ENCODE measurements at regions not wholly inside any gene's neighbourhood (a gene's known extent, or its start where the extent isn't known, plus 50 kb on each side); places are given as distances from the start of the nearest gene placed in this dataset.

- H3K4me3 ChIP-seq (ENCODE audit: low read length): no peak overlapping the region
- H3K9ac ChIP-seq (ENCODE audit: low read length): no peak overlapping the region
- H3K27ac ChIP-seq (ENCODE audit: low read length): no peak overlapping the region
- no peaks in the 10 kb centered on the region for H4K20me1 ChIP-seq (ENCODE audit: insufficient read depth, low read length)
- H3K79me2 ChIP-seq (ENCODE audit: low read length): no peaks in the 10 kb centered on the region
- TF ChIP-seq EZH2phosphoT487 (IDR thresholded peaks at IDR 0.05; ENCODE audit: low read depth): no peak
- TF ChIP-seq CTCF (IDR thresholded peaks at IDR 0.05; ENCODE audit: low read depth, low read length): no peak
- no peaks in the 10 kb centered on the region for H3K36me3 ChIP-seq (replicated peaks; ENCODE audit: low read depth, low read length)
- H2AFZ ChIP-seq (ENCODE audit: low read depth, low read length): no peak overlapping the region
- no peaks in the 10 kb centered on the region for H3K27me3 ChIP-seq (ENCODE audit: low read depth, low read length)
- H3K4me1 ChIP-seq (ENCODE audit: low read length): no peaks in the 10 kb centered on the region
- no peak overlapping the region for H3K4me2 ChIP-seq (ENCODE audit: low read length)
- no peaks in the 10 kb centered on the region for H3K9me3 ChIP-seq (ENCODE audit: insufficient read depth, low read length)
These were observed 277.5 kb upstream of the ZSWIM2 start for GRCh38 chr2:187126247-187127005.

GRCh38 chr2:187125318-187125717, 276.3 kb upstream of the ZSWIM2 start:
- Histone ChIP-seq H3K36me3 (replicated peaks; ENCODE audit: low read depth, low read length) (no peaks in the 10 kb centered on the region), H3K4me3 (ENCODE audit: low read length) (no peak overlapping the region), H3K27me3 (ENCODE audit: low read depth, low read length) (no peaks in the 10 kb centered on the region), H3K9ac (ENCODE audit: low read length) (no peak overlapping the region), H3K4me1 (ENCODE audit: low read length) (no peaks in the 10 kb centered on the region), H4K20me1 (ENCODE audit: insufficient read depth, low read length) (no peaks in the 10 kb centered on the region), H3K79me2 (ENCODE audit: low read length) (no peaks in the 10 kb centered on the region), H3K4me2 (ENCODE audit: low read length) (no peak overlapping the region), H3K27ac (ENCODE audit: low read length) (no peak overlapping the region), H3K9me3 (ENCODE audit: insufficient read depth, low read length) (no peaks in the 10 kb centered on the region), H2AFZ (ENCODE audit: low read depth, low read length) (no peak overlapping the region)
- TF ChIP-seq EZH2phosphoT487 (IDR thresholded peaks at IDR 0.05; ENCODE audit: low read depth): no peak
- no peak for TF ChIP-seq CTCF (IDR thresholded peaks at IDR 0.05; ENCODE audit: low read depth, low read length)

- H3K9ac ChIP-seq (ENCODE audit: low read length): no peak overlapping the region
- H3K36me3 ChIP-seq (replicated peaks; ENCODE audit: low read depth, low read length): no peaks in the 10 kb centered on the region
- no peaks in the 10 kb centered on the region for H3K4me1 ChIP-seq (ENCODE audit: low read length)
- no peak overlapping the region for H2AFZ ChIP-seq (ENCODE audit: low read depth, low read length)
- no peaks in the 10 kb centered on the region for H3K9me3 ChIP-seq (ENCODE audit: insufficient read depth, low read length)
- TF ChIP-seq CTCF (IDR thresholded peaks at IDR 0.05; ENCODE audit: low read depth, low read length) (no peak), EZH2phosphoT487 (IDR thresholded peaks at IDR 0.05; ENCODE audit: low read depth) (no peak)
- no peak overlapping the region for H3K27ac ChIP-seq (ENCODE audit: low read length)
- H3K79me2 ChIP-seq (ENCODE audit: low read length): no peaks in the 10 kb centered on the region
- no peaks in the 10 kb centered on the region for H3K27me3 ChIP-seq (ENCODE audit: low read depth, low read length)
- no peak overlapping the region for H3K4me2 ChIP-seq (ENCODE audit: low read length)
- H3K4me3 ChIP-seq (ENCODE audit: low read length): no peak overlapping the region
- H4K20me1 ChIP-seq (ENCODE audit: insufficient read depth, low read length): no peaks in the 10 kb centered on the region
These were observed 275.6 kb upstream of the ZSWIM2 start for GRCh38 chr2:187124529-187124928.

GRCh38 chr2:187118331-187119099, 269.5 kb upstream of the ZSWIM2 start:
- no peaks in the 10 kb centered on the region for H3K4me1 ChIP-seq (ENCODE audit: low read length)
- H3K27ac ChIP-seq (ENCODE audit: low read length): no peak overlapping the region
- TF ChIP-seq EZH2phosphoT487 (IDR thresholded peaks at IDR 0.05; ENCODE audit: low read depth) (no peak), CTCF (IDR thresholded peaks at IDR 0.05; ENCODE audit: low read depth, low read length) (no peak)
- H4K20me1 ChIP-seq (ENCODE audit: insufficient read depth, low read length): no peaks in the 10 kb centered on the region
- H3K27me3 ChIP-seq (ENCODE audit: low read depth, low read length): no peaks in the 10 kb centered on the region
- no peaks in the 10 kb centered on the region for H3K9me3 ChIP-seq (ENCODE audit: insufficient read depth, low read length)
- H3K4me2 ChIP-seq (ENCODE audit: low read length): no peak overlapping the region
- no peak overlapping the region for H3K4me3 ChIP-seq (ENCODE audit: low read length)
- H3K79me2 ChIP-seq (ENCODE audit: low read length): no peaks in the 10 kb centered on the region
- H3K36me3 ChIP-seq (replicated peaks; ENCODE audit: low read depth, low read length): no peaks in the 10 kb centered on the region
- H3K9ac ChIP-seq (ENCODE audit: low read length): no peak overlapping the region
- H2AFZ ChIP-seq (ENCODE audit: low read depth, low read length): no peak overlapping the region

Data from OCI-LY3 (cell line).